ENCODE measurements at regions not wholly inside any gene's neighbourhood (a gene's known extent, or its start where the extent isn't known, plus 50 kb on each side); places are given as distances from the start of the nearest gene placed in this dataset.

- no peaks in the 10 kb centered on the region for H3K4me1 ChIP-seq
- intact Hi-C loops (cut with DNase I; ENCODE audit: low total_unique reads): no loop called here
- no peaks in the 10 kb centered on the region for H3K36me3 ChIP-seq
- no peaks in the 10 kb centered on the region for H3K27me3 ChIP-seq
- peak overlapping the region in 1 of 2 donors; percentile 51 for H3K27ac ChIP-seq
- TF ChIP-seq, protein P1, sequence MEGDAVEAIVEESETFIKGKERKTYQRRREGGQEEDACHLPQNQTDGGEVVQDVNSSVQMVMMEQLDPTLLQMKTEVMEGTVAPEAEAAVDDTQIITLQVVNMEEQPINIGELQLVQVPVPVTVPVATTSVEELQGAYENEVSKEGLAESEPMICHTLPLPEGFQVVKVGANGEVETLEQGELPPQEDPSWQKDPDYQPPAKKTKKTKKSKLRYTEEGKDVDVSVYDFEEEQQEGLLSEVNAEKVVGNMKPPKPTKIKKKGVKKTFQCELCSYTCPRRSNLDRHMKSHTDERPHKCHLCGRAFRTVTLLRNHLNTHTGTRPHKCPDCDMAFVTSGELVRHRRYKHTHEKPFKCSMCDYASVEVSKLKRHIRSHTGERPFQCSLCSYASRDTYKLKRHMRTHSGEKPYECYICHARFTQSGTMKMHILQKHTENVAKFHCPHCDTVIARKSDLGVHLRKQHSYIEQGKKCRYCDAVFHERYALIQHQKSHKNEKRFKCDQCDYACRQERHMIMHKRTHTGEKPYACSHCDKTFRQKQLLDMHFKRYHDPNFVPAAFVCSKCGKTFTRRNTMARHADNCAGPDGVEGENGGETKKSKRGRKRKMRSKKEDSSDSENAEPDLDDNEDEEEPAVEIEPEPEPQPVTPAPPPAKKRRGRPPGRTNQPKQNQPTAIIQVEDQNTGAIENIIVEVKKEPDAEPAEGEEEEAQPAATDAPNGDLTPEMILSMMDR (IDR thresholded peaks at IDR 0.05): no peak
- no peak for TF ChIP-seq POLR2AphosphoS5 (IDR thresholded peaks at IDR 0.05)
- TF ChIP-seq POLR2A (IDR thresholded peaks at IDR 0.05): no peak
- no peaks in the 10 kb centered on the region for H3K9me3 ChIP-seq
- DNase-seq (ENCODE audit: low spot score in 2 of 2): no peak
- H3K4me3 ChIP-seq: no peak overlapping the region
Measured at GRCh38 chr20:57792386-57793080, 82.7 kb upstream of the PMEPA1 start.

DNA sequence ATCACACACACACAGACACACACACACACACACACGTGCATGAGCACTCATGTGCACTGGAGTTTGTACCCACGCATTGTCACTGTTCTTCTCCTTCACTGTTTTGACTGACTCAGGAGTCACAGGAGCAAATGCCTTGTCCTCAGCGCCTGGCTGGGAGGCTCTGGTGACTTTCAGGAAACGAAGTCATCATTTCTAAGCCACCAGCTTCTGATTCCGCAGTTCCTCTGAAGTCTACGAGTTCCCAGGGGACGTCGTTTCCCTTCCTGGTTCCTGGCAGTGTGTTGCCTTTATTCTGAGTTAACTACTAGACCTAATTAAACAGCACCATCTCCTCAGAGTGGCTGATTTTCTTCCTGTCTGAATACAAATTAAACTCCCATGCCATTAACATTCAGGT is 82.2 kb upstream of the PMEPA1 start:
- Histone ChIP-seq H3K4me1 (no peaks in the 10 kb centered on the region), H3K36me3 (no peaks in the 10 kb centered on the region), H3K9me3 (no peaks in the 10 kb centered on the region), H3K4me3 (no peak overlapping the region), H3K27me3 (no peaks in the 10 kb centered on the region), H3K27ac (peak overlapping the region in 1 of 2 donors; percentile 51)
- DNase-seq (ENCODE audit: low spot score in 2 of 2): no peak
- TF ChIP-seq POLR2AphosphoS5 (IDR thresholded peaks at IDR 0.05): no peak
- no peak for TF ChIP-seq POLR2A (IDR thresholded peaks at IDR 0.05)
- TF ChIP-seq, protein P1 (IDR thresholded peaks at IDR 0.05): no peak
- intact Hi-C loops (cut with DNase I; ENCODE audit: low total_unique reads): no loop called here

GRCh38 chr20:57791178-57791962 is 81.6 kb upstream of the PMEPA1 start:
- Histone ChIP-seq H3K27ac (no peak overlapping the region), H3K36me3 (no peaks in the 10 kb centered on the region), H3K4me3 (no peak overlapping the region), H3K27me3 (no peaks in the 10 kb centered on the region), H3K9me3 (no peaks in the 10 kb centered on the region), H3K4me1 (no peaks in the 10 kb centered on the region)
- intact Hi-C loops (cut with DNase I; ENCODE audit: low total_unique reads): no loop called here
- no peak for DNase-seq (ENCODE audit: low spot score in 2 of 2)
- TF ChIP-seq POLR2A (IDR thresholded peaks at IDR 0.05): no peak
- TF ChIP-seq, protein P1 (IDR thresholded peaks at IDR 0.05): no peak
- no peak for TF ChIP-seq POLR2AphosphoS5 (IDR thresholded peaks at IDR 0.05)

DNA sequence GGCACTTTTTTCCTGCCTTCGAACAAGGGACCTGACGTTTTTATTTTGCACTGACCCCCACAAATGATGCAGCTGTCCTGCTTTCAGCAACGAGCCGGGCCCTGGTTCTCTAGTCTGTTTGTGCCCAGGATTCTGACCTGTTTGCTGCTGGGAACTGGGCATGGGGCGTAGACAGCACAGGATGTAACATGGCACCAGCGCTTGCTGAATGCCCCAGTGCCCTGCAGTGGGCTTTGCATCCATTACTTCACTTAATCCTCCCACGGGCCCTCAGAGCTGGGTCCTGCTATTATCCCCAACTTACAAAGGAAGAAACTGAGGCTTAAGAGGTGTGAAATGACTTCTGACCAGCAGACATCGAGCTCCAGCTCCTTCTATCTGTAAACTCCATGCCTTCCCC is 80.4 kb upstream of the PMEPA1 start:
- no peak overlapping the region for H3K27ac ChIP-seq
- intact Hi-C loops (cut with DNase I; ENCODE audit: low total_unique reads): no loop called here
- H3K4me3 ChIP-seq: no peak overlapping the region
- no peak for TF ChIP-seq POLR2A (IDR thresholded peaks at IDR 0.05)
- TF ChIP-seq POLR2AphosphoS5 (IDR thresholded peaks at IDR 0.05): no peak
- TF ChIP-seq, protein P1 (IDR thresholded peaks at IDR 0.05): no peak
- H3K4me1 ChIP-seq: no peaks in the 10 kb centered on the region
- no peak for DNase-seq (ENCODE audit: low spot score in 2 of 2)
- H3K9me3 ChIP-seq: no peaks in the 10 kb centered on the region
- no peaks in the 10 kb centered on the region for H3K27me3 ChIP-seq
- H3K36me3 ChIP-seq: no peaks in the 10 kb centered on the region

Data from breast epithelium (tissue), 4 donors.